Prostate gland (tissue), 2 donors: ENCODE measurements at regions not wholly inside any gene's neighbourhood (a gene's known extent, or its start where the extent isn't known, plus 50 kb on each side); places are given as distances from the start of the nearest gene placed in this dataset.

Source experiments
- CTCF ChIP-seq, 4 experiments: fragments of 200-600 bp in 2 of 4; fragments of 450-650 bp in 2 of 4; sonication (generic) in 2 of 4; IDR thresholded peaks; 1 replicate in 3 of 4; 2 replicates in 1 of 4; pipeline ENCODE4 v1.5.1; 2016 to 2019; ENCODE audit warnings: antibody characterized with exemption in 4 of 4, mild to moderate bottlenecking in 2 of 4, moderate library complexity in 2 of 4
- POLR2A ChIP-seq: fragments of 450-650 bp; IDR thresholded peaks from one replicate; pipeline ENCODE4 v1.6.1; 2016; ENCODE audit warnings: antibody characterized with exemption, mild to moderate bottlenecking

DNA sequence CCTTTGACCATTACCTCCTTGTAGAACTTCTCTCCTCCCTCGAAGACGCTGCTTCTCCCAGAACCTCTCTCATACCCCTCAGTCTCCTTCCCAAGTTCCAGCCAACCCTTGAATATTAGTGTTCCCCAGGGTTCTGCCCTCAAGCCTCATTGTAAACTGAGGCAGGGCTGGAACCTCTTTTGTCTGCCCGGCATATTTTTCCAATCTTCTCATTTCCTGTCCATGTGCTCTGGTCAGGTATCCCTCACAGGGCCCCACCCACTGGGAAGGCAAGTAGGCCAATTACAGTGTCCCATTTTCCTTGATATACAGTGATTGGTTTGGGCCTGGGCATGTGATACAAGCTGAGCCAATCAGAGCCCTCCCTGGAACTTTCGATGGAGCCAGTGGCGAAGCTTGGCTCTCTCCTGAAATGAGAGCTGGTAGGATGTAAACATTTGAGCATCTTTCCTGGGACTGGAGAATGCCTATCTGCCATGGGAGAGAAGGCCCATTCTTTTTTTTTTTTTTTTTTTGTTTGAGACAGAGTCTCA is 57.1 kb upstream of the ID3 start:
- TF ChIP-seq CTCF (IDR thresholded peaks at IDR 0.05) (no peak), POLR2A (no peak)
